ENCODE measurements at regions not wholly inside any gene's neighbourhood (a gene's known extent, or its start where the extent isn't known, plus 50 kb on each side); places are given as distances from the start of the nearest gene placed in this dataset.

- H3K4me3 ChIP-seq (ENCODE audit: low read length), result no peak overlapping the region
- H3K27ac ChIP-seq (ENCODE audit: low read depth, low read length), result no peak overlapping the region
- H3K9me3 ChIP-seq (ENCODE audit: control insufficient read depth, insufficient read depth, low read length), result no peaks in the 10 kb centered on the region
- no peaks in the 10 kb centered on the region for H3K9me2 ChIP-seq (replicated peaks; ENCODE audit: control insufficient read depth, low read length)
- no peaks in the 10 kb centered on the region for H3K79me2 ChIP-seq (ENCODE audit: control insufficient read depth, low read length)
- no peaks in the 10 kb centered on the region for H3K36me3 ChIP-seq (ENCODE audit: control insufficient read depth, low read length)
- no peaks in the 10 kb centered on the region for H3F3A ChIP-seq (ENCODE audit: control insufficient read depth, insufficient read depth)
- no peaks in the 10 kb centered on the region for H4K20me1 ChIP-seq (ENCODE audit: control insufficient read depth, insufficient read depth, low read depth, low read length)
- no peak overlapping the region for H3K4me2 ChIP-seq (ENCODE audit: low read length)
- no peaks in the 10 kb centered on the region for H3K4me1 ChIP-seq (ENCODE audit: control insufficient read depth, low read length)
- TF ChIP-seq EZH2phosphoT487 (IDR thresholded peaks at IDR 0.05; ENCODE audit: borderline replicate concordance, low read length) (no peak), CTCF (IDR thresholded peaks at IDR 0.05; ENCODE audit: low read depth, low read length, poor library complexity, severe bottlenecking) (no peak)
- no peaks in the 10 kb centered on the region for H3K27me3 ChIP-seq (ENCODE audit: control insufficient read depth, low read length)
These were observed 89.9 kb upstream of the LSM8 start for GRCh38 chr7:118094044-118094443.

- Histone ChIP-seq H3K4me1 (ENCODE audit: control insufficient read depth, low read length) (no peaks in the 10 kb centered on the region), H3F3A (ENCODE audit: control insufficient read depth, insufficient read depth) (no peaks in the 10 kb centered on the region), H3K9me2 (replicated peaks; ENCODE audit: control insufficient read depth, low read length) (no peaks in the 10 kb centered on the region), H3K27me3 (ENCODE audit: control insufficient read depth, low read length) (0 out of 2 replicates have a peak, but pooled peaks cover 3% of the 10 kb centered on the region), H3K36me3 (ENCODE audit: control insufficient read depth, low read length) (no peaks in the 10 kb centered on the region), H3K4me2 (ENCODE audit: low read length) (no peak overlapping the region), H4K20me1 (ENCODE audit: control insufficient read depth, insufficient read depth, low read depth, low read length) (no peaks in the 10 kb centered on the region), H3K79me2 (ENCODE audit: control insufficient read depth, low read length) (no peaks in the 10 kb centered on the region), H3K9me3 (ENCODE audit: control insufficient read depth, insufficient read depth, low read length) (no peaks in the 10 kb centered on the region), H3K27ac (ENCODE audit: low read depth, low read length) (no peak overlapping the region), H3K4me3 (ENCODE audit: low read length) (no peak overlapping the region)
- TF ChIP-seq CTCF (IDR thresholded peaks at IDR 0.05; ENCODE audit: low read depth, low read length, poor library complexity, severe bottlenecking) (peak; percentile 63), EZH2phosphoT487 (IDR thresholded peaks at IDR 0.05; ENCODE audit: borderline replicate concordance, low read length) (no peak)
These were observed 79.0 kb upstream of the LSM8 start for GRCh38 chr7:118104812-118105441.

GRCh38 chr7:118109607-118110006 lies 74.4 kb upstream of the LSM8 start:
- Histone ChIP-seq H3K27ac (ENCODE audit: low read depth, low read length) (no peak overlapping the region), H3K9me2 (replicated peaks; ENCODE audit: control insufficient read depth, low read length) (no peaks in the 10 kb centered on the region), H3K4me2 (ENCODE audit: low read length) (no peak overlapping the region), H4K20me1 (ENCODE audit: control insufficient read depth, insufficient read depth, low read depth, low read length) (no peaks in the 10 kb centered on the region), H3K9me3 (ENCODE audit: control insufficient read depth, insufficient read depth, low read length) (no peaks in the 10 kb centered on the region), H3K27me3 (ENCODE audit: control insufficient read depth, low read length) (0 out of 2 replicates have a peak, but pooled peaks cover 3% of the 10 kb centered on the region), H3F3A (ENCODE audit: control insufficient read depth, insufficient read depth) (no peaks in the 10 kb centered on the region), H3K4me3 (ENCODE audit: low read length) (no peak overlapping the region), H3K36me3 (ENCODE audit: control insufficient read depth, low read length) (no peaks in the 10 kb centered on the region), H3K79me2 (ENCODE audit: control insufficient read depth, low read length) (no peaks in the 10 kb centered on the region), H3K4me1 (ENCODE audit: control insufficient read depth, low read length) (no peaks in the 10 kb centered on the region)
- no peak for TF ChIP-seq CTCF (IDR thresholded peaks at IDR 0.05; ENCODE audit: low read depth, low read length, poor library complexity, severe bottlenecking)
- no peak for TF ChIP-seq EZH2phosphoT487 (IDR thresholded peaks at IDR 0.05; ENCODE audit: borderline replicate concordance, low read length)
